CD14-positive monocyte (primary cell): ENCODE measurements at regions not wholly inside any gene's neighbourhood (a gene's known extent, or its start where the extent isn't known, plus 50 kb on each side); places are given as distances from the start of the nearest gene placed in this dataset.

Source experiments
- DNase-seq, 3 donors: peaks; one replicate each; pipeline ENCODE4 v3.0.0-alpha.2; 2011 to 2022
- H2AFZ ChIP-seq: 2 replicates; pipeline ENCODE4 v1.6.0; 2012; ENCODE audit warnings: mild to moderate bottlenecking, low read depth, low read length, inconsistent platforms; ENCODE audit not compliant: insufficient read depth, poor library complexity, severe bottlenecking
- H3K27ac ChIP-seq, 2 donors: 1 replicate in 1 of 2; 2 replicates in 1 of 2; pipeline ENCODE4 v1.5.1; 2012 to 2013; ENCODE audit warnings: low read length in 2 of 2, control low read depth in 1 of 2, inconsistent platforms in 1 of 2, low read depth in 1 of 2, mild to moderate bottlenecking in 1 of 2
- H3K27me3 ChIP-seq, 2 donors: one replicate each; pipeline versions ENCODE4 v1.6.0 to v1.6.1; 2011 to 2013; ENCODE audit warnings: low read length in 2 of 2; ENCODE audit not compliant: control insufficient read depth in 2 of 2, insufficient read depth in 2 of 2
- H3K36me3 ChIP-seq, 2 donors: replicated peaks in 1 of 2; 1 replicate in 1 of 2; 2 replicates in 1 of 2; pipeline versions ENCODE4 v1.5.1 to v1.6.1; 2012 to 2013; ENCODE audit warnings: low read length in 2 of 2, control low read depth in 1 of 2, inconsistent platforms in 1 of 2, mild to moderate bottlenecking in 1 of 2; ENCODE audit not compliant: insufficient read depth in 2 of 2, control insufficient read depth in 1 of 2
- H3K4me1 ChIP-seq, 2 donors: 1 replicate in 1 of 2; 2 replicates in 1 of 2; pipeline versions ENCODE4 v1.5.1 to v1.6.1; 2012 to 2013; ENCODE audit warnings: low read length in 2 of 2, control low read depth in 1 of 2, inconsistent platforms in 1 of 2, mild to moderate bottlenecking in 1 of 2, moderate library complexity in 1 of 2; ENCODE audit not compliant: insufficient read depth in 2 of 2, control insufficient read depth in 1 of 2
- H3K4me2 ChIP-seq: replicated peaks from 2 replicates; pipeline ENCODE3; 2012; ENCODE audit warnings: low read length, moderate library complexity, mild to moderate bottlenecking; ENCODE audit not compliant: poor library complexity, severe bottlenecking; ENCODE audit errors: extremely low read depth
- H3K4me3 ChIP-seq, 3 experiments: fragments of 200-600 bp in 1 of 3; sonication (generic) in 1 of 3; replicated peaks in 1 of 3; 1 replicate in 2 of 3; 2 replicates in 1 of 3; pipeline ENCODE4 v1.5.1; 2011 to 2013; ENCODE audit warnings: low read length in 3 of 3, mild to moderate bottlenecking in 3 of 3, control low read depth in 2 of 3, low read depth in 2 of 3, inconsistent platforms in 1 of 3, moderate library complexity in 1 of 3
- H3K79me2 ChIP-seq: 2 replicates; pipeline ENCODE4 v1.6.0; 2012; ENCODE audit warnings: mild to moderate bottlenecking, control low read depth, inconsistent platforms, low read length, moderate library complexity; ENCODE audit not compliant: insufficient read depth
- H3K9ac ChIP-seq: 2 replicates; pipeline ENCODE4 v1.6.0; 2017; ENCODE audit warnings: low read length, mild to moderate bottlenecking; ENCODE audit not compliant: insufficient read depth, poor library complexity, severe bottlenecking
- H3K9me3 ChIP-seq, 2 donors: replicated peaks in 1 of 2; 1 replicate in 1 of 2; 2 replicates in 1 of 2; pipeline versions ENCODE4 v1.5.1 to v1.6.1; 2012 to 2013; ENCODE audit warnings: low read length in 2 of 2, control low read depth in 1 of 2; ENCODE audit not compliant: control insufficient read depth in 1 of 2, insufficient read depth in 1 of 2
- H4K20me1 ChIP-seq: 2 replicates; pipeline ENCODE4 v1.6.0; 2012; ENCODE audit warnings: mild to moderate bottlenecking, low read length, control low read depth, moderate library complexity; ENCODE audit not compliant: insufficient read depth
- H3K27ac Mint-ChIP-seq, 7 donors: one replicate each; pipeline ENCODE4 v1.8.0; 2020; ENCODE audit warnings: mild to moderate bottlenecking in 7 of 7, mixed read lengths in 7 of 7, moderate library complexity in 6 of 7, inconsistent platforms in 2 of 7
- H3K27me3 Mint-ChIP-seq, 3 donors: one replicate each; pipeline ENCODE4 v1.8.0; 2021 to 2022; ENCODE audit warnings: low read depth in 3 of 3, mild to moderate bottlenecking in 3 of 3, mixed read lengths in 3 of 3, moderate library complexity in 3 of 3, inconsistent platforms in 1 of 3
- H3K36me3 Mint-ChIP-seq, 2 donors: one replicate each; pipeline ENCODE4 v1.8.0; 2020; ENCODE audit warnings: mixed read lengths in 2 of 2, inconsistent platforms in 1 of 2, mild to moderate bottlenecking in 1 of 2
- H3K4me1 Mint-ChIP-seq: one replicate; pipeline ENCODE4 v1.8.0; 2020; ENCODE audit warnings: mild to moderate bottlenecking, mixed read lengths
- H3K4me3 Mint-ChIP-seq, 2 donors: one replicate each; pipeline ENCODE4 v1.8.0; 2020; ENCODE audit warnings: mild to moderate bottlenecking in 2 of 2, mixed read lengths in 2 of 2, moderate library complexity in 1 of 2
- H3K9me3 Mint-ChIP-seq, 7 donors: one replicate each; pipeline ENCODE4 v1.8.0; 2020 to 2022; ENCODE audit warnings: mixed read lengths in 7 of 7, mild to moderate bottlenecking in 6 of 7, moderate library complexity in 6 of 7, inconsistent platforms in 2 of 7
- CTCF ChIP-seq: fragments of 200-600 bp; IDR thresholded peaks from one replicate; pipeline ENCODE4 v1.8.0; 2022; ENCODE audit warnings: antibody characterized with exemption, mild to moderate bottlenecking
- WGBS: methylation state at CpG from one replicate; pipeline ENCODE4 v1.1.5; 2013; ENCODE audit warnings: missing lambda C conversion rate; ENCODE audit not compliant: insufficient coverage; 5-methylcytosine and 5-hydroxymethylcytosine counted together
- intact Hi-C, 2 donors: fragments of 100-400 bp; cut with micrococcal nuclease; formaldehyde crosslinking; loops; one replicate each; pipeline versions ENCODE4 v1.15.0 to v1.15.1; 2023

- no peak for DNase-seq
- Mint-ChIP-seq H3K36me3 (no peaks in the 10 kb centered on the region), H3K4me3 (no peak overlapping the region), H3K27me3 (peaks cover 1 to 7% (median 2%) of the 10 kb centered on the region in 3 donors), H3K27ac (no peak overlapping the region), H3K9me3 (peaks cover 0 to 3% (median 0%) of the 10 kb centered on the region in 7 donors), H3K4me1 (peaks cover 2% of the 10 kb centered on the region)
- Histone ChIP-seq H2AFZ (no peak overlapping the region), H3K27ac (no peak overlapping the region), H3K4me1 (no peaks in the 10 kb centered on the region), H3K79me2 (no peaks in the 10 kb centered on the region), H3K36me3 (no peaks in the 10 kb centered on the region), H3K9ac (no peak overlapping the region), H3K4me3 (no peak overlapping the region), H3K4me2 (no peak overlapping the region), H3K27me3 (no peaks in the 10 kb centered on the region), H3K9me3 (no peaks in the 10 kb centered on the region), H4K20me1 (no peaks in the 10 kb centered on the region)
- 60% methylated on average over 1 of the region's 1 CpG for WGBS
- intact Hi-C loops: no loop called here
- TF ChIP-seq CTCF: no peak
Observed at GRCh38 chr14:97644365-97644764, 847.2 kb downstream of the VRK1 start.

- Histone ChIP-seq H3K9ac (no peak overlapping the region), H3K4me1 (no peaks in the 10 kb centered on the region), H3K27me3 (no peaks in the 10 kb centered on the region), H3K36me3 (no peaks in the 10 kb centered on the region), H3K9me3 (no peaks in the 10 kb centered on the region), H3K4me3 (no peak overlapping the region), H4K20me1 (no peaks in the 10 kb centered on the region), H3K27ac (no peak overlapping the region), H3K79me2 (no peaks in the 10 kb centered on the region), H3K4me2 (no peak overlapping the region), H2AFZ (no peak overlapping the region)
- intact Hi-C loops: no loop called here
- Mint-ChIP-seq H3K4me1 (no peaks in the 10 kb centered on the region), H3K27ac (no peak overlapping the region), H3K9me3 (peaks cover 0 to 5% (median 0%) of the 10 kb centered on the region in 7 donors), H3K4me3 (no peak overlapping the region), H3K36me3 (no peaks in the 10 kb centered on the region), H3K27me3 (peaks cover 0 to 4% (median 3%) of the 10 kb centered on the region in 3 donors)
- no peak for TF ChIP-seq CTCF
- 95% methylated on average over 4 of the region's 5 CpGs for WGBS
- no peak for DNase-seq
Observed at GRCh38 chr14:97649752-97650151, 852.6 kb downstream of the VRK1 start.
